Inflammatory macrophage treated with lipopolysaccharide for 1 hour (primary cell): ENCODE measurements at regions not wholly inside any gene's neighbourhood (a gene's known extent, or its start where the extent isn't known, plus 50 kb on each side); places are given as distances from the start of the nearest gene placed in this dataset.
"Not testable (repeated sequence)": the region's sequence is repeated elsewhere in the genome, so short reads cannot be mapped to it uniquely, and the experiment has no call there.

Experiments used
- DNase-seq, 2 donors: peaks; one replicate each; pipeline ENCODE4 v3.0.0-alpha.2; 2020 to 2022

GRCh38 chr12:91781114-91781513 is 364.5 kb downstream of the BTG1 start:
- DNase-seq = no peak

- peak; percentile 62 to 70 for DNase-seq
Measured at GRCh38 chr12:91778938-91779400, 366.7 kb downstream of the BTG1 start.

GRCh38 chr12:91778091-91778832 is 367.4 kb downstream of the BTG1 start:
- DNase-seq = peak; percentile 16 to 27

GRCh38 chr12:91777268-91777992 is 368.2 kb downstream of the BTG1 start:
- DNase-seq = no peak

- no peak for DNase-seq
Measured at GRCh38 chr12:91774434-91774921, 371.2 kb downstream of the BTG1 start.

- no peak for DNase-seq
Measured at GRCh38 chr12:91773749-91774429, 371.8 kb downstream of the BTG1 start.

- no peak for DNase-seq
Measured at GRCh38 chr12:91772411-91772810, 373.2 kb downstream of the BTG1 start.

- no peak for DNase-seq
Measured at GRCh38 chr12:91769736-91770135, 375.9 kb downstream of the BTG1 start.

- DNase-seq = no peak
Measured at GRCh38 chr12:91767237-91767636, 378.4 kb downstream of the BTG1 start.

GRCh38 chr12:91766454-91766853 is 379.2 kb downstream of the BTG1 start:
- DNase-seq = no peak

GRCh38 chr12:91763654-91764370 is 381.8 kb downstream of the BTG1 start:
- DNase-seq = no peak

- DNase-seq = no peak
Measured at GRCh38 chr12:91753649-91754048, 392.0 kb downstream of the BTG1 start.

- DNase-seq = no peak
Measured at GRCh38 chr12:91746976-91747375, 398.7 kb downstream of the BTG1 start.

GRCh38 chr12:91744597-91744996 is 401.0 kb downstream of the BTG1 start:
- no peak for DNase-seq

GRCh38 chr12:91743704-91744321 is 401.8 kb downstream of the BTG1 start:
- no peak for DNase-seq

GRCh38 chr12:91743280-91743679 is 402.4 kb downstream of the BTG1 start:
- no peak for DNase-seq

GRCh38 chr12:91741932-91742331 is 403.7 kb downstream of the BTG1 start:
- no peak for DNase-seq

GRCh38 chr12:91733846-91734245 is 411.8 kb downstream of the BTG1 start:
- DNase-seq = not testable (repeated sequence)

- no peak for DNase-seq
Measured at GRCh38 chr12:91732086-91732485, 413.6 kb downstream of the BTG1 start.

- DNase-seq = no peak
Measured at GRCh38 chr12:91729543-91729942, 416.1 kb downstream of the BTG1 start.

- DNase-seq = no peak
Measured at GRCh38 chr12:91723191-91723590, 422.5 kb downstream of the BTG1 start.

- DNase-seq = no peak
Measured at GRCh38 chr12:91722072-91722471, 423.6 kb downstream of the BTG1 start.
